HUDEP-2 (cell line): ENCODE measurements at regions not wholly inside any gene's neighbourhood (a gene's known extent, or its start where the extent isn't known, plus 50 kb on each side); places are given as distances from the start of the nearest gene placed in this dataset.

Source experiments
- DNase-seq, 76 experiments: peaks; one replicate each; lab custom pipeline; 2025; ENCODE audit not compliant: unreplicated experiment in 76 of 76; lab: John Stamatoyannopoulos, UW

DNA sequence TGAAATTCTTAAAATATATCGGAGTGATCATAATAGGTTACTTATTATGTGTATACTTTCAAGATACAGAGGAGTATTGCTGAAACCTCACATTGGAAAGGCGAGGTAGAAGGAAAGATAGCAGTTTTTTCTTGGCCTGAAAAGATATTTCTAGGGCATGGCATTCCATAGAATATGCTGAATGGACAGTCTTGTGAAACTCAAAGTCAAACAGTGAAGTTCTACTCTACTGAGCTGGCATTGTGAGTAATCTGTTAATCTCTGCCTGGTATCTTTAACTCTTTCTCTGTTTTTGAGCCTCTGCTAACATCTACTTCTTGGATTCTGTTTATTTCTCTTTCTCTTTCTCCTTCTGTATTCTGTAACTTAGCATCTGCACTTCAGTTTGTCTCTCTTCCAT is 176.3 kb upstream of the ZBTB20 start:
- no peak for DNase-seq

DNA sequence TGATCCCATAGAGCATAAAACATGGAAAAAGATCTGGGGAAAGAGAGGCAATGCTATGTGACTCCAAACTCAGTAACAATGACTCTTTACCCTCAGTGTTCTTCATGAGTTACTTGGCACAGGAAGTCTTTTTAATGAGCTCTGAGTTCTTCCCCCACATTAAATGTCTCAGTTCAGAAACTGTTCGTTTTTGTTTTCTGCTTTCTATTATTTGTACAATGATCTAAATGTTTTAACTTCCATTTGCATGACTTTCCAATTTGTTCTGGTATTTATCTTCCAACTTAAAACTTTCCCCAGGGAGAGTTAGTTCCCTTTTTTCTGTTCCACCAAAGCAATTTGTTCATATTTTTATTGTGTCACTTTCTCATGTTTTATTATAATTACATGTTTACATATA is 177.0 kb upstream of the ZBTB20 start:
- no peak for DNase-seq

- DNase-seq: peak in 2 of 76 experiments; percentile 1 to 13
These were observed 178.5 kb upstream of the ZBTB20 start for GRCh38 chr3:115325539-115325938.

GRCh38 chr3:115330430-115330829 is 183.3 kb upstream of the ZBTB20 start:
- no peak for DNase-seq

GRCh38 chr3:115332998-115333397 is 185.9 kb upstream of the ZBTB20 start:
- DNase-seq: no peak

DNA sequence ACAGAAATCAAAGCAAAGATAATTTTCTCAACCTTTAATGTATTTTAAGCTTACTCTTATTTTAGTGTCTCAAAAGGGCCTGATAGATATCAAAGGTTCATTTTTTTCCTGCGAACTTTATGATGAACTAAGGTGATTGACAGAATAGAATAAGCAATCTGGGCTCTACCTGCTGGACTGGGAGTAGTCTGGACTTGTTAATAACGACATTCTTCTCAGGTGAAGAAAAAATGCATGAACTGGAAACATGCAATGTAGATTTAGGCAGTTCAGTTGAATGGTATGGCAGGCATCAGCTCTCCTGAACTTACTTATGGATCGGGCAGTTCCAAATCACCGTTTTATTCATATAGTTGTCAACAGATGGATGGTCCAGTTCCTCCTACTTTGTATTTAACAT is 189.7 kb upstream of the ZBTB20 start:
- DNase-seq: no peak

- DNase-seq: no peak
These were observed 193.5 kb upstream of the ZBTB20 start for GRCh38 chr3:115340586-115340985.

DNA sequence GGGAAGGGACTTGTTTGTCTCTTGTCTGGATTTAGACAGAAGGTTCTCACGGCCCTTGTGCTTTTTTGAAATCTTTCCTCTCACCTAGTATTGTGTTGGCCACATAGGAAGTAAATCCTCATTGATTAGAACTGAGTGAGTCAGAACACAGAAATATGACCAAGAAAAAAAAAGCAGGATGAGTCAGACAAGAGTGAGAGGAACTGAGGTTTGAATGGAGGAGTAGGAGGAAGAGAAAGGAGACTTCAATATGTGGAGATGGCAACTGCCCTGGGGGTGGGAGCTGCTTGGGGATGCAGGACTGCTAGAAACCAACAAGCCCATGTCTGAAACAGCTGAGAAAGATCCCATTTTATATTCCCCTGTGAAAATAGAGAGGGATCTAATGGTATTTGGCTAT is 194.1 kb upstream of the ZBTB20 start:
- DNase-seq: no peak

- no peak for DNase-seq
These were observed 200.6 kb upstream of the ZBTB20 start for GRCh38 chr3:115347737-115348136.

DNA sequence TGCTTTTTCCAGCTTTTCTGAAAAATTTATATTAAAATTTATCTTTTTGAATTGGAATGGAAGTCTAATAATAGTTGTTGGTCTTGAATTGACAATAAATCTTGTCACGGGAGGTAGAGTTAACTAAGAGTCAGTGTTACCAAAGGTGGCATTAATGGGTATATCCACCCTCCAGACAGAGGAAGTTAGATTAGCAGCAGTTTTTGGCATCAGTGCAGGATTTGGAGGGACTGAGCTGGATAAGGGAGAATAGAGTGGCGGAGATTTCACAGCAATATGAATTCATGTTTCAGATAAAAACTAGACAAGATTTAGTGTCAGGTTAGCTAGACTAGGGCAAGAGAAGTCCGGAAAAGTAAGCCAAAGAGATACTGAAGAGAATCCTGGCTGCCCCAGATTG is 201.3 kb upstream of the ZBTB20 start:
- DNase-seq: no peak

GRCh38 chr3:115348951-115349745 is 202.1 kb upstream of the ZBTB20 start:
- no peak for DNase-seq

DNA sequence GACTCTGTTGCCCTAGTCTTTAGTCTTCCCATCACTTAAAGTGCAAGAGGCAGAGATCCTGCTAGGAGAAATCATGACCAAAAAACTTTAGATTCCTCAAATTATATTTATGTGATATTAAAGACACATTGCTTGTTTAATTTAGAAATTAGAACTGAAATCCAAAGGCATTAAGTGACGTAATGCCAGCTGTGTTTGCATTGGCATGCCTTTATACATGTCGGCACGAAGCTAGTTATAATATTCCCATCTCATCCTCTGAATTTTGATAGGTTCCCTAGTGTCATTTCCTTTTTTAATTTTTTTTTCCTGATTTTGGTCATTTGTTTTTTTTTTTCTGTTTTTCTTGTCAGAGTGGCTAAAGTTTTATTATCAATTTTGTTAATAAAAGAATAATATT is 203.5 kb upstream of the ZBTB20 start:
- DNase-seq: no peak

- no peak for DNase-seq
These were observed 204.1 kb upstream of the ZBTB20 start for GRCh38 chr3:115351193-115351592.

GRCh38 chr3:115354010-115354409 is 206.9 kb upstream of the ZBTB20 start:
- no peak for DNase-seq

DNA sequence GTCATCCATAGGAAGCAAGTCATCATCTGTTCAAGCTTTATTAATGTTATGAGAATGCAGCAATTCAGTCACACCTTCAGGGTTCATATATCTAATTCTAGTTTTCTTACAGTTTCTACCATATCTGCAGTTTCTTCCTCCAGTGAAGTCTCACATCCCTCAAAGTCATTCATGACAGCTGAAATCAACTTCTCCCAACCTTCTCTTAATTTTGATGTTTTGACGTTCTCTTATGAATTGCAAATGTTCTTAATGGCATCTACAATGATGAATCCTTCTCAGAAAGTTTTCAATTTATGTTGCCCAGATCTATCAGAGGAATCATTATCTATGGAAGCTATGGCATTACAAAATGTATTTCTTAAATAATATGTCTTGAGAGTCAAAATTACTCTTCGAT is 210.4 kb upstream of the ZBTB20 start:
- DNase-seq: no peak

DNA sequence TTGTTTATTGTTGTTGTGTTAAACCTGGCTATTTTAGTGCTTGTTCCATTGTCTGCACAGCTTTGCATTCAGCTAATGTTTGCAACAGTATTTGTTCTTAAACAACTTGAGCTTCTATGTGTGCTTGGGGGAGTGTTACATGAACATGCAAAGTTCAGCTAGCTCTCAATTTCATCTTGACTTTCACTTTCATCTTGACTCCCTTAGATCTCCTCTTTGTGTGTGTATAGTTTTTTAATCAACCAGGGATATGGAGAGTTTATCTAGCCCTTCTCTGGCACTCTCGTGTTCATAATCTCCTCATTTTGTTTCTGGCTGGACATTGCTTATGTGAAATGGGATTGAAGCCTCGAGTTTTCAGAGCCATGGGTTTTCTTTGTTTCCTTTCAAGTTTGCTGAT is 212.4 kb upstream of the ZBTB20 start:
- DNase-seq: no peak

- no peak for DNase-seq
These were observed 214.7 kb upstream of the ZBTB20 start for GRCh38 chr3:115361806-115362205.

DNA sequence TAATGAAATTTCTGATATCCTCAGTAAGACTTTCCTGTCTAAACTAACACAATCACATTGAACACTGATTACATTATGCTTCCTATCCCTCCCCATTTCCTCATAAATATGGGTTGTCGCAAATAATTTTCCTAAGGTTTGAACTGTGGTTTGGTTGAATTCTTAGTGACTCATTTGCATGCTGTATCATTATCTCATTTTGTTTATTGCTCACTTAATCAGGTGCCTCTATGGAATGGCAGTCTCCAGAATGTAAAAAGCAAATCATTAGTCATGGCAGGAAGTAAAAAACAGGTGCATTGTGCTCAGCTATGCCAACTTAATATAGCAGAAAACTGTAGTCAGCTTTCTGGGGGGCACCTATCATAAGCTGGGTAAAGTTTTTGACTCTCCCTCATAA is 216.0 kb upstream of the ZBTB20 start:
- no peak for DNase-seq

DNA sequence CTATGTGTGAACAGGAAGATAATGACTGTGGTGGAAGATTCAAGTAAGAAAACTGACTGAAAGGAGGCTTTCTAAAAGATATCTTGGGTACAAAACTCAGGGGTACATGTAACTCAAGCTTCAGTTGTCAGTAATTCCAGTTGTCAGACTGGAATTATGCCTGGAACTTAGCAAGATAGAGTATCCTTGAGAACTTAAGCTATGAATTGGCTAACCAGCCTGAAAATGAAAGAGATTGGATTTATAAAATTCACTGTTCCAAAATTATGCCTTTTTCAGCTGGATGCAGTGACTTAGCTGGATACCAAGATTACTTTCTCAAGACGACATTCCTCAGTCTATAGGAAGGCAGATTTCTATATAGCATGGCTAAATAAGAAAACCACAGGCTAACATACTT is 221.9 kb upstream of the ZBTB20 start:
- DNase-seq: no peak

DNA sequence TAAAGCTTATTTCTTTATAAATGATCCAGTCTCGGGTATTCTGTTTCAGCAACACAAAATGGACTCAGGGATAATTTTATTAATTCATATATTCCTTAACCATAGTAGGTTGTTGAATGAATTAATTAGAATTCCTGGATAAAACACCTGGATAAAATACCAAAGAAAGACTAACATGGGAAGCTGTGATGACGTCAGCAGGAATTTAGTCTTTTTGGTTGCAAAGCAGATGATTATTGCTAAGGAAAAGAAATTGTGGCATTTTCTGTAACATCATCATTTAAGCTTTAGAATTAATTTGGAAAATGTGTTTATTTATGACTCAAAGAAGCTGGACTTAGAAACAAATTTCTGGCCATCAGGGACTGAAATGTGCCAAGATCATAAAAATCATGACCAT is 228.3 kb upstream of the ZBTB20 start:
- DNase-seq: no peak

DNA sequence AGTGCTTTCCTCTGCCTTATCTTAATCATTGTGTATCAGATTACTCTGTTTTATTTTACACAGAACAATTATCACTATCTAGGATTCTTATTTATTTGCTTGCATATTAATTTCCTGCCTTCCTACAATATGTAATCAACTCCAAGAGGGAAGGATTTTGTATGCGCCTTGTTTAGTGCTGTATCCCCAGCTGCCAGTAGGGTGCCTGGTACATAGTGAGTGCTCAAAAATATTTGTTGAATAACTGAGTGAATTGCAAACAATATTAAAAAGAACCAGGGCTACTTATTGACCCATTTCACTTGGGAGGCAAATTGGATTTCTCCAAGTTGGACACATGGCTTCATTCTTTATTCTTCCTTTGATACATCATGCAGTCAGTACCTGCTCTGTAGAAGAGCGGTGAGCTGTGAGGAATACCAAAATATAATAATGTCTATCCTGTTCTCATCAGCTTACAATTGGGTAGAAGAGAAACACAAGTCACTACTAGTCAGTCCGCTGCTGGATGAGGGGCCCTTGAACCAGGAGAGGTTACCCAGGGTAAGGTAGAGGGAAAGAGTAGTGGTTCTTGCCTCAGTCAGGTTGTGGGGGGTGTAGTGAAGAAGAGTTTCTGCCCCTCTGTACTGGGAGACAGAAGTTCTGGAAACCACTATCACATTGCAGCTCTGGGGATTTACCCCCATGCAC is 233.9 kb upstream of the ZBTB20 start:
- no peak for DNase-seq

- no peak for DNase-seq
These were observed 234.5 kb upstream of the ZBTB20 start for GRCh38 chr3:115381573-115381912.

DNA sequence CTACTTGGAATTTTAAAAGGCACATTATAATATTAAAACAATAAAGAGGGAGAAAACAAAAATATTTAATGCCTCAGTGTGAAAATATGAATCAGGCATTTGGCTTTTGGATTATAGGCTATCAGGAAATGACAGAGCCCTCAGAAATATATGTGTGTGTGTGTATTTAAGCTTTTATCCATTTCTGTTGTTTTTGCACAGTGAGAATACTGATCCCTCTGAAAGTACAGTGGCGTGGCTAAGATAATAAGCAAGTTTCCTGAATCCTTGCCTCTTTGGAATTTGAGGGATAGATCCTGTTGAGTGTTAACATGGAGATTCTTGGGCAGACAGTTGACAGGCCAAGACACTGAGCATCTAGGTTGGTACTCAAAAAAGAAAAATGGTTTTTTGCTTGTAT is 234.8 kb upstream of the ZBTB20 start:
- no peak for DNase-seq
